IMR-90 (cell line): ENCODE measurements at regions not wholly inside any gene's neighbourhood (a gene's known extent, or its start where the extent isn't known, plus 50 kb on each side); places are given as distances from the start of the nearest gene placed in this dataset.

ENCODE experiments used
- ATAC-seq: fragments of 200-7000 bp; cut with Tn5 transposase; 2 replicates; pipeline ENCODE4 v1.9.1; 2020; ENCODE audit warnings: low read depth, mild to moderate bottlenecking, moderate library complexity
- BruUV-seq: library from RNA; stranded (reverse); fragments of 400-500 nt; replicated peaks from 2 replicates; lab custom pipeline; 2021; lab: Mats Ljungman, UMichigan
- CTCF ChIA-PET: fragments of 300-600 bp; formaldehyde crosslinking; extraction: SDS; loops from one replicate; lab custom pipeline; 2021; ENCODE audit warnings: antibody characterized with exemption; lab: Yijun Ruan, JAX
- POLR2A ChIA-PET: fragments of 300-600 bp; sonication (Branson Sonifier 250); formaldehyde crosslinking; loops from one replicate; lab custom pipeline; 2022; ENCODE audit warnings: antibody characterized with exemption; ENCODE audit not compliant: unreplicated experiment; lab: Charles Lee
- DNase-seq: peaks from one replicate; pipeline ENCODE4 v3.0.0; 2013
- H2AFZ ChIP-seq: replicated peaks from 2 replicates; pipeline ENCODE3; 2013; ENCODE audit warnings: low read length, mild to moderate bottlenecking; ENCODE audit not compliant: poor library complexity
- H2AK5ac ChIP-seq: 2 replicates; pipeline ENCODE4 v1.6.1; 2013; ENCODE audit warnings: low read depth, low read length, inconsistent platforms
- H2AK9ac ChIP-seq: replicated peaks from 2 replicates; pipeline ENCODE3; 2013; ENCODE audit warnings: mild to moderate bottlenecking, low read depth, low read length, moderate library complexity; ENCODE audit not compliant: poor library complexity
- H2BK120ac ChIP-seq: 2 replicates; pipeline ENCODE4 v1.6.1; 2013; ENCODE audit warnings: low read depth, low read length, inconsistent platforms
- H2BK15ac ChIP-seq: 3 replicates; pipeline ENCODE4 v1.6.1; 2013; ENCODE audit warnings: low read depth, low read length, inconsistent platforms
- H2BK20ac ChIP-seq: 2 replicates; pipeline ENCODE4 v1.6.1; 2013; ENCODE audit warnings: low read depth, mild to moderate bottlenecking, inconsistent platforms, low read length, moderate library complexity
- H2BK5ac ChIP-seq: 2 replicates; pipeline ENCODE4 v1.6.1; 2013; ENCODE audit warnings: mild to moderate bottlenecking, low read depth, low read length, inconsistent platforms; ENCODE audit not compliant: poor library complexity, severe bottlenecking
- H3K14ac ChIP-seq: replicated peaks from 2 replicates; pipeline ENCODE4 v1.6.1; 2013; ENCODE audit warnings: low read depth, low read length, inconsistent platforms
- H3K18ac ChIP-seq: 2 replicates; pipeline ENCODE4 v1.6.1; 2013; ENCODE audit warnings: low read depth, low read length, control low read depth
- H3K23ac ChIP-seq: 2 replicates; pipeline ENCODE4 v1.6.1; 2013; ENCODE audit warnings: low read depth, low read length, inconsistent platforms
- H3K27ac ChIP-seq: 2 replicates; pipeline ENCODE4 v1.5.1; 2013; ENCODE audit warnings: mild to moderate bottlenecking, control low read depth, low read length; ENCODE audit not compliant: insufficient read depth
- H3K27me3 ChIP-seq: 2 replicates; pipeline ENCODE4 v1.6.1; 2013; ENCODE audit warnings: low read length; ENCODE audit not compliant: control insufficient read depth, insufficient read depth
- H3K36me3 ChIP-seq: 2 replicates; pipeline ENCODE4 v1.6.1; 2013; ENCODE audit warnings: low read length, mixed read lengths; ENCODE audit not compliant: control insufficient read depth, insufficient read depth
- H3K4ac ChIP-seq: 2 replicates; pipeline ENCODE4 v1.6.1; 2013; ENCODE audit warnings: low read depth, low read length, inconsistent platforms
- H3K4me1 ChIP-seq: 2 replicates; pipeline ENCODE4 v1.6.1; 2013; ENCODE audit warnings: low read length, mixed read lengths; ENCODE audit not compliant: control insufficient read depth, insufficient read depth
- H3K4me2 ChIP-seq: 2 replicates; pipeline ENCODE4 v1.6.1; 2013; ENCODE audit warnings: low read depth, mild to moderate bottlenecking, control low read depth, low read length, moderate library complexity
- H3K4me3 ChIP-seq: 2 replicates; pipeline ENCODE4 v1.5.1; 2013; ENCODE audit warnings: low read depth, mild to moderate bottlenecking, control low read depth, low read length, moderate library complexity; ENCODE audit not compliant: insufficient read depth
- H3K56ac ChIP-seq: 2 replicates; pipeline ENCODE4 v1.6.1; 2013; ENCODE audit warnings: low read length, inconsistent platforms; ENCODE audit not compliant: insufficient read depth; ENCODE audit errors: extremely low read depth
- H3K79me1 ChIP-seq, 2 experiments: 2 replicates each; pipeline ENCODE4 v1.6.1; 2013; ENCODE audit warnings: low read length in 2 of 2, inconsistent platforms in 1 of 2, low read depth in 1 of 2
- H3K9ac ChIP-seq: 2 replicates; pipeline ENCODE4 v1.6.1; 2013; ENCODE audit warnings: low read depth, low read length, control low read depth
- H3K9me1 ChIP-seq: 2 replicates; pipeline ENCODE4 v1.6.1; 2013; ENCODE audit warnings: low read length, inconsistent platforms; ENCODE audit not compliant: insufficient read depth
- H3K9me3 ChIP-seq: 2 replicates; pipeline ENCODE4 v1.6.1; 2013; ENCODE audit warnings: low read length; ENCODE audit not compliant: control insufficient read depth, insufficient read depth
- H4K20me1 ChIP-seq: 2 replicates; pipeline ENCODE4 v1.6.1; 2013; ENCODE audit warnings: low read length, inconsistent platforms; ENCODE audit not compliant: insufficient read depth
- H4K5ac ChIP-seq: 2 replicates; pipeline ENCODE4 v1.6.1; 2013; ENCODE audit warnings: mild to moderate bottlenecking, low read depth, low read length, control low read depth
- H4K8ac ChIP-seq, 2 experiments: 2 replicates each; pipeline ENCODE4 v1.6.1; 2013; ENCODE audit warnings: low read depth in 2 of 2, low read length in 2 of 2, control low read depth in 1 of 2, inconsistent platforms in 1 of 2
- H4K91ac ChIP-seq: 2 replicates; pipeline ENCODE4 v1.6.1; 2013; ENCODE audit warnings: low read depth, low read length, inconsistent platforms; ENCODE audit not compliant: insufficient read depth
- BHLHE40 ChIP-seq: fragments of 150-350 bp; IDR thresholded peaks from 2 replicates; pipeline ENCODE4 v1.6.1; 2016; ENCODE audit warnings: mild to moderate bottlenecking, low read depth, low read length
- CEBPB ChIP-seq: IDR thresholded peaks from 2 replicates; pipeline ENCODE4 v1.6.1; 2012; ENCODE audit warnings: low read depth, low read length, improper control_type of control experiment
- CHD1 ChIP-seq: IDR thresholded peaks from 2 replicates; pipeline ENCODE4 v1.6.1; 2012; ENCODE audit warnings: low read depth, low read length, improper control_type of control experiment
- CTCF ChIP-seq: conservative IDR thresholded peaks from 2 replicates; pipeline ENCODE4 v1.5.1; 2012; ENCODE audit warnings: mild to moderate bottlenecking, low read depth, low read length, improper control_type of control experiment
- ELK1 ChIP-seq: fragments of 150-350 bp; IDR thresholded peaks from 2 replicates; pipeline ENCODE4 v1.6.1; 2016; ENCODE audit warnings: low read depth, mild to moderate bottlenecking, low read length, moderate library complexity, borderline replicate concordance
- FOS ChIP-seq: fragments of 150-350 bp; IDR thresholded peaks from 2 replicates; pipeline ENCODE4 v1.6.1; 2016; ENCODE audit warnings: low read depth, low read length
- MAFK ChIP-seq: IDR thresholded peaks from 2 replicates; pipeline ENCODE4 v1.6.1; 2012; ENCODE audit warnings: low read depth, low read length, improper control_type of control experiment
- MAZ ChIP-seq: IDR thresholded peaks from 2 replicates; pipeline ENCODE4 v1.6.1; 2012; ENCODE audit warnings: low read depth, mild to moderate bottlenecking, low read length, improper control_type of control experiment, moderate library complexity, borderline replicate concordance
- MXI1 ChIP-seq: IDR thresholded peaks from 2 replicates; pipeline ENCODE4 v1.6.1; 2012; ENCODE audit warnings: low read depth, mild to moderate bottlenecking, low read length, moderate library complexity, borderline replicate concordance
- NFE2L2 ChIP-seq: fragments of 150-350 bp; IDR thresholded peaks from 2 replicates; pipeline ENCODE4 v1.6.1; 2016; ENCODE audit warnings: low read depth, mild to moderate bottlenecking, low read length
- POLR2A ChIP-seq: IDR thresholded peaks from 2 replicates; pipeline ENCODE4 v1.6.1; 2012; ENCODE audit warnings: mild to moderate bottlenecking, low read depth, low read length
- RAD21 ChIP-seq: IDR thresholded peaks from 2 replicates; pipeline ENCODE4 v1.6.1; 2012; ENCODE audit warnings: low read length, improper control_type of control experiment
- RCOR1 ChIP-seq: IDR thresholded peaks from 2 replicates; pipeline ENCODE4 v1.6.1; 2012; ENCODE audit warnings: mild to moderate bottlenecking, low read length, improper control_type of control experiment; ENCODE audit not compliant: insufficient replicate concordance
- RFX5 ChIP-seq: IDR thresholded peaks from 2 replicates; pipeline ENCODE4 v1.8.0; 2012; ENCODE audit warnings: low read depth, mild to moderate bottlenecking, low read length, moderate library complexity
- SMC3 ChIP-seq: fragments of 150-350 bp; IDR thresholded peaks from 2 replicates; pipeline ENCODE4 v1.6.1; 2016; ENCODE audit warnings: low read depth, mild to moderate bottlenecking, antibody characterized with exemption, low read length, moderate library complexity
- USF2 ChIP-seq: fragments of 150-350 bp; IDR thresholded peaks from 2 replicates; pipeline ENCODE4 v1.6.1; 2017; ENCODE audit warnings: mild to moderate bottlenecking, antibody characterized with exemption, low read length, low read depth
- WGBS, 2 experiments: methylation state at CpG; one replicate each; pipeline versions ENCODE4 v1.1.5 to v1.1.7; 2013; ENCODE audit warnings: missing lambda C conversion rate in 2 of 2; ENCODE audit not compliant: insufficient read length in 1 of 2; ENCODE audit errors: extremely low coverage in 2 of 2; 5-methylcytosine and 5-hydroxymethylcytosine counted together
- dilution Hi-C: fragments of 300-500 bp; cut with HindIII; formaldehyde crosslinking; loops from one replicate; pipeline ENCODE4 v1.14.3; 2018; ENCODE audit warnings: low sequenced_read_pairs; ENCODE audit not compliant: unreplicated experiment
- in situ Hi-C: fragments of 300-500 bp; cut with MboI; formaldehyde crosslinking; loops from 3 replicates; pipeline ENCODE4 v1.14.3; 2019; ENCODE audit warnings: low sequenced_read_pairs, inconsistent platforms, mixed read lengths
- intact Hi-C: fragments of 100-400 bp; cut with micrococcal nuclease; formaldehyde crosslinking; loops from 2 replicates; pipeline ENCODE4 v1.10.0; 2022

GRCh38 chr6:97969065-97969464 is 686.0 kb upstream of the MMS22L start:
- WGBS, 2 experiments: no CpG with 5 or more reads among the region's 1 CpG

More at GRCh38 chr6:97969065-97969464, 686.0 kb upstream of the MMS22L start:
- Histone ChIP-seq H4K20me1 (no peaks in the 10 kb centered on the region), H3K4me2 (no peak overlapping the region), H3K27ac (no peak overlapping the region), H3K14ac (no peak overlapping the region), H3K56ac (no peak overlapping the region), H2AK5ac (no peak overlapping the region), H4K8ac (no peak overlapping the region), H3K27me3 (no peaks in the 10 kb centered on the region), H3K4ac (no peak overlapping the region), H3K9me3 (no peaks in the 10 kb centered on the region), H2AFZ (no peak overlapping the region), H2AK9ac (no peak overlapping the region), H4K91ac (no peak overlapping the region), H2BK20ac (no peak overlapping the region), H3K79me1 (no peaks in the 10 kb centered on the region), H3K23ac (no peak overlapping the region), H3K9ac (no peak overlapping the region), H2BK120ac (no peak overlapping the region), H3K9me1 (no peaks in the 10 kb centered on the region), H3K4me3 (no peak overlapping the region), H2BK15ac (no peak overlapping the region), H3K18ac (no peak overlapping the region), H3K36me3 (no peaks in the 10 kb centered on the region), H3K4me1 (no peaks in the 10 kb centered on the region), H2BK5ac (no peak overlapping the region), H4K5ac (no peak overlapping the region)
- no peak for DNase-seq
- TF ChIP-seq RFX5 (no peak), BHLHE40 (no peak), MAZ (no peak), NFE2L2 (no peak), MXI1 (no peak), SMC3 (no peak), CTCF (no peak), CEBPB (no peak), MAFK (no peak), RCOR1 (no peak), FOS (no peak), ELK1 (no peak), CHD1 (no peak), USF2 (no peak), POLR2A (no peak), RAD21 (no peak)
- in situ Hi-C loops (no loop called here), dilution Hi-C loops (no loop called here), intact Hi-C loops (no loop called here)
- no TSS peak for BruUV-seq
- POLR2A ChIA-PET: no interaction called here
- no peak for ATAC-seq
- CTCF ChIA-PET: no interaction called here
